Psoas muscle (tissue), 7 donors: ENCODE measurements at regions not wholly inside any gene's neighbourhood (a gene's known extent, or its start where the extent isn't known, plus 50 kb on each side); places are given as distances from the start of the nearest gene placed in this dataset.

Experiments
- ATAC-seq, 4 donors: fragments of 200-7000 bp; cut with Tn5 transposase; one replicate each; pipeline ENCODE4 v1.9.1; 2020; ENCODE audit warnings: moderate library complexity in 3 of 4, mild to moderate bottlenecking in 2 of 4
- DNase-seq, 2 donors: peaks; one replicate each; pipeline ENCODE4 v3.0.0-alpha.2; 2020
- H3K27ac ChIP-seq: fragments of 200-600 bp; one replicate; pipeline ENCODE4 v1.8.0; 2022
- H3K27me3 ChIP-seq, 3 donors: fragments of 200-600 bp in 1 of 3; one replicate each; pipeline versions ENCODE4 v1.6.1 to v1.8.0; 2013 to 2022; ENCODE audit warnings: low read length in 2 of 3, mild to moderate bottlenecking in 2 of 3, moderate library complexity in 1 of 3; ENCODE audit not compliant: insufficient read depth in 3 of 3
- H3K36me3 ChIP-seq, 2 donors: fragments of 200-600 bp in 1 of 2; one replicate each; pipeline versions ENCODE4 v1.6.1 to v1.8.0; 2013 to 2022; ENCODE audit warnings: low read depth in 1 of 2, mild to moderate bottlenecking in 1 of 2, moderate library complexity in 1 of 2; ENCODE audit not compliant: insufficient read depth in 1 of 2
- H3K4me1 ChIP-seq: fragments of 200-600 bp; one replicate; pipeline ENCODE4 v1.8.0; 2022
- H3K4me3 ChIP-seq: fragments of 200-600 bp; one replicate; pipeline ENCODE4 v1.8.0; 2022; ENCODE audit warnings: mild to moderate bottlenecking
- H3K9me3 ChIP-seq: fragments of 200-600 bp; one replicate; pipeline ENCODE4 v1.8.0; 2022
- WGBS, 3 donors: extraction: QIAGEN DNeasy Blood & Tissue Kit; methylation state at CpG; one replicate each; pipeline versions ENCODE4 v1.1.6 to v1.1.7; 2013; 5-methylcytosine and 5-hydroxymethylcytosine counted together
- intact Hi-C, 2 donors: fragments of 100-400 bp; cut with DNase I; formaldehyde crosslinking; loops; one replicate each; pipeline versions ENCODE4 v1.11.0 to v1.14.2; 2022
- TF ChIP-seq, protein P1 (sequence below): fragments of 200-600 bp; IDR thresholded peaks from one replicate; pipeline ENCODE4 v1.8.0; 2022; ENCODE audit warnings: antibody characterized with exemption
- donor health status: healthy with polysubstance abuse.
- donor health status: DM: no; HTN: no; CAD: no; lungs with moderate emphysema.
- donor health status: Bipolar disorder and iron deficiency.
- donor health status: healthy.
- donor health status: DM: yes; HTN: yes; CAD: no.
- donor health status: DM: no; HTN: no; CAD: no.
- donor health status: DM: yes; HTN: yes; CAD: no.

DNA sequence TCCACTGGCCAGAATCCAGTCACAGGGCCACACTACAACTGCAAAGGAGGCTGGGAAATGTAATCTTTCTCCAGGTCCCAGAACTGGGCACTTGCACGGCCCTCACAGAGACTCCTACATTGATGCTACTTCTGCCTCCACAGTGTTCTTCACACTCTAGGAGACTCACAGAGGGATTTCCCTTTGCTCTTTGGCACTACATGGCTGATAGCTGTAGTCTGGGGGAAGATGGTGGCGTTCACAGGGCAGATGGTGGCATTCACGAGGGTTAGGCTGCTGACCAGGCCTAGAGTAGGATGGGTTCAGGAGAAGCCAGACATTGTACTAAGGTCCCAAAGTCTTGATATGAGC is 151.1 kb downstream of the NUAK1 start:
- no peak for DNase-seq
- H3K27ac ChIP-seq, result no peak overlapping the region
- peaks cover 0 to under 1% (median 0%) of the 10 kb centered on the region in 3 donors for H3K27me3 ChIP-seq
- H3K9me3 ChIP-seq, result no peaks in the 10 kb centered on the region
- 91 to 96% (median 94%) methylated on average over 3 of the region's 3 CpGs for WGBS, 3 donors
- H3K4me3 ChIP-seq, result no peak overlapping the region
- no peaks in the 10 kb centered on the region for H3K4me1 ChIP-seq
- intact Hi-C loops, result no loop called here
- ATAC-seq, result no peak
- TF ChIP-seq, protein P1, sequence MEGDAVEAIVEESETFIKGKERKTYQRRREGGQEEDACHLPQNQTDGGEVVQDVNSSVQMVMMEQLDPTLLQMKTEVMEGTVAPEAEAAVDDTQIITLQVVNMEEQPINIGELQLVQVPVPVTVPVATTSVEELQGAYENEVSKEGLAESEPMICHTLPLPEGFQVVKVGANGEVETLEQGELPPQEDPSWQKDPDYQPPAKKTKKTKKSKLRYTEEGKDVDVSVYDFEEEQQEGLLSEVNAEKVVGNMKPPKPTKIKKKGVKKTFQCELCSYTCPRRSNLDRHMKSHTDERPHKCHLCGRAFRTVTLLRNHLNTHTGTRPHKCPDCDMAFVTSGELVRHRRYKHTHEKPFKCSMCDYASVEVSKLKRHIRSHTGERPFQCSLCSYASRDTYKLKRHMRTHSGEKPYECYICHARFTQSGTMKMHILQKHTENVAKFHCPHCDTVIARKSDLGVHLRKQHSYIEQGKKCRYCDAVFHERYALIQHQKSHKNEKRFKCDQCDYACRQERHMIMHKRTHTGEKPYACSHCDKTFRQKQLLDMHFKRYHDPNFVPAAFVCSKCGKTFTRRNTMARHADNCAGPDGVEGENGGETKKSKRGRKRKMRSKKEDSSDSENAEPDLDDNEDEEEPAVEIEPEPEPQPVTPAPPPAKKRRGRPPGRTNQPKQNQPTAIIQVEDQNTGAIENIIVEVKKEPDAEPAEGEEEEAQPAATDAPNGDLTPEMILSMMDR, result no peak
- H3K36me3 ChIP-seq, result no peaks in the 10 kb centered on the region

DNA sequence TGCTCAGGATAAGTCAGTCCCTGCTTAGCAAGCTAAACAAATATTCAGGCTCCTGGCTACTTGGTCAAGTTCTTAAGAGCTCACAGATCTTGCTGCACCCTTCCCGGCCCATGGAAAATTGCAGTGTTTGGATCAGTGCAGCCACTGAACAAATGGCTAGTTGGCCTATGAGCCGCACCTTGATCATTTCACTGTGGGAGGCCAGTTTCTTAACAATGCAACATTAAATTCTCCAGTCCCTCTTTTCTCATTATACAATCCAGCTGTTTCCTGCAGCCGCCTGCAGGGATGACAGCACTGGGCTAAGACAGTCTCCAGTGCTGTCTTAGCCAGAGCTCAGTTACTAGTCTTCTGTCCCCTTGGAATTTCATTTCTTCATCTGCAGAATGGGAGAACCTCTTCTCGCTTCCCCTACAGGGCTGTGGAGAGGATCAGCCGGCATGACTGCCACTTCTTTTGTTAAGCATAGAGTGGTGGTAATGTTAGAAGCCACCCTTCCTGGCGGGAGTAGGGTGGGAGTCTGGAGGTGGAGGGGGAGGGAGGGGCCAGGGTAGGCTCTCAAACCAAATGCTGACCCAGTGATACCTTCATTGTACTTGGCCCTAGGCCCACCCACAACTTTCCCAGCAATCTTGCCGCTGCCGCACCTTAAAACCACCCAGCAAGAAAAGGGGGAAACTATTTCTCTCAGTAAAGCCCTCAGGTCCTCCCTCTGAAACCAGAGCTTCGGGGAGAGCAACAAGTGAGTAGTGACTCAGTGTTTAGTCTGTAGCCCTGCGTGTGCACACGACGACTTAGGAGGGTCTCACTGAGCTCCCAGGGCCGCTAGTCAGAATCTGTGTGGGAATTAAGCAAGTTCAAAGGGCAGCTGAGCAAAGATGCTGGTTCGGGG is 145.7 kb downstream of the NUAK1 start:
- 57 to 63% (median 57%) methylated on average over 14 of the region's 14 CpGs for WGBS, 3 donors
- DNase-seq, result no peak
- no peaks in the 10 kb centered on the region for H3K4me1 ChIP-seq
- no peak overlapping the region for H3K27ac ChIP-seq
- H3K36me3 ChIP-seq, result no peaks in the 10 kb centered on the region
- intact Hi-C loops, result no loop called here
- TF ChIP-seq, protein P1, result no peak
- no peaks in the 10 kb centered on the region for H3K9me3 ChIP-seq
- H3K4me3 ChIP-seq, result no peak overlapping the region
- peaks cover 0 to 2% (median 0%) of the 10 kb centered on the region in 3 donors for H3K27me3 ChIP-seq
- ATAC-seq, result peak in 1 of 4 donors; percentile 40

DNA sequence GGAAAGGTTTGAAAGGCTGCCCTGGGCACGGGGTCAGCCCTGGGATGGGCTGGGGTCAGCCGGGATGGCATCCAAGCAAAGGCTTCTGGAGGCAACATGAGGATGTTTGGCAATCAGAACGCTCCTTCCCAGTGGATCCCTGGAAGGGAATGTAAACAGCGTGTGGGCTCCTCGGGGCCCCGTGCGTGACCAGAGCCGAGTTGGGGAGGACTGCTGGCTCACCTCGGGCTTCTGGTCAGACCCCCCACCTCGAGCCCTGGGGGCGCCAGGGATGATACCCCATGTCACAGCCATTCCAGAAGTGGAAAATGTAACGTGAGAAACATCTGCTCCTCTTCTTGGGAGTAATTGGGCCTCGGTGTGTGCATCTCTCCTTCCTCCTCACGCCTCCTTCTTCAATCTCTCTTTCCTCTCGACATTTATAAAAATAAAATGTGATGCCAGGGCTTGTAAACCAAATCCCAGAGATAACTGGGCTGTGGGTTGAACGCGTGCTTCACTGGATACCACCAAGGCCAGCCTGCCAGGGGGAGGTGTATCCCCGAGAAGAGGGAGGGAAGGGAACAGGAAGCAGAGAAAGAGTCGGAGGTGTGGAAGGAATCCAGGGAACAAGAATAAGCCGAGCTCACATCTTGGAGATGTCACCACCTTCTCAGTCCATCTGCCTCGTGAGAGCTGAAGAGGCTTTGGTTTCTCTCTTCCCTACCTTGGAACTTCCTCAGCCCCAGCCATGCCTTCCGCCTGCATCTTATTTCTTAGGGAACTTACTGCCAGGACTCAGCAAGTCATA is 144.8 kb downstream of the NUAK1 start:
- TF ChIP-seq, protein P1, result no peak
- H3K27me3 ChIP-seq, result peaks cover 0 to 2% (median 0%) of the 10 kb centered on the region in 3 donors
- no peak overlapping the region for H3K27ac ChIP-seq
- ATAC-seq (no peak), DNase-seq (no peak)
- H3K4me3 ChIP-seq, result no peak overlapping the region
- intact Hi-C loops, result no loop called here
- no peaks in the 10 kb centered on the region for H3K9me3 ChIP-seq
- 67 to 79% (median 74%) methylated on average over 22 of the region's 22 CpGs for WGBS, 3 donors
- no peaks in the 10 kb centered on the region for H3K4me1 ChIP-seq
- H3K36me3 ChIP-seq, result no peaks in the 10 kb centered on the region

DNA sequence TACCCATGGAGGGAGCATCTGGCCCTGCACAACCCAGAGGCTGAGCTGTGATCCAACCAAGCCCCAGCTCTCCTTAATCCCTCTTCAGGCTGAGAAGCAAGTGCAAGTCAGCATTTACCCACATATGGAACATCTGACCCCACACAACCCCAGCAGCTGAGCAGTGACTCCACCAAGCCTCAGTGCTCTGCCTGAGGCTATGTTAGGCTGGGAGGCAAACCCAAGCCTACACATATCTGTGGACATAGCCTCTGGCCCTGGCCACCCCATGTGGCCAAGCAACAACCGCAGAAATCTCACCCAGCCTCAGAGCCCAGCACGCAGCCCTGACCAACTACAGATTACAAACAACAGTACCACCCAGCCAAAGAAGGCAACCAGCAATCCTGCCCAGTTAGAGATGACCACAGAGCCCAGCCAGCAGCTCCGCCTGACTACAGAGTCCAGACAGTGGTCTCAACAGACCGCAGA is 142.8 kb downstream of the NUAK1 start:
- intact Hi-C loops, result no loop called here
- H3K4me3 ChIP-seq, result no peak overlapping the region
- no peaks in the 10 kb centered on the region for H3K9me3 ChIP-seq
- TF ChIP-seq, protein P1, result no peak
- 53 to 72% (median 57%) methylated on average over 4 of the region's 4 CpGs for WGBS, 3 donors
- peak; percentile 38 to 82 (median 48) for ATAC-seq
- no peak overlapping the region for H3K27ac ChIP-seq
- H3K4me1 ChIP-seq, result no peaks in the 10 kb centered on the region
- peaks cover 0 to 2% (median 0%) of the 10 kb centered on the region in 3 donors for H3K27me3 ChIP-seq
- DNase-seq, result no peak
- no peaks in the 10 kb centered on the region for H3K36me3 ChIP-seq
